ENCODE measurements at regions not wholly inside any gene's neighbourhood (a gene's known extent, or its start where the extent isn't known, plus 50 kb on each side); places are given as distances from the start of the nearest gene placed in this dataset.

GRCh38 chr3:181941250-181941649 is 229.5 kb downstream of the SOX2 start:
- no peak for TF ChIP-seq CTCF (IDR thresholded peaks at IDR 0.05)
- TF ChIP-seq POLR2A (IDR thresholded peaks at IDR 0.05): no peak
- TF ChIP-seq POLR2AphosphoS5 (IDR thresholded peaks at IDR 0.05): no peak

Measured in suprapubic skin (tissue), 4 donors.